ENCODE measurements at regions not wholly inside any gene's neighbourhood (a gene's known extent, or its start where the extent isn't known, plus 50 kb on each side); places are given as distances from the start of the nearest gene placed in this dataset.
"Not testable (repeated sequence)": the region's sequence is repeated elsewhere in the genome, so short reads cannot be mapped to it uniquely, and the experiment has no call there.

GRCh38 chr21:27929179-27929578, 962.3 kb upstream of the ADAMTS5 start:
- not testable (repeated sequence) for TF ChIP-seq CTCF (IDR thresholded peaks at IDR 0.05; ENCODE audit: borderline replicate concordance, extremely low read depth, low read length, poor library complexity, severe bottlenecking); EZH2 (IDR thresholded peaks at IDR 0.05; ENCODE audit: borderline replicate concordance, low read depth, low read length, severe bottlenecking)
